GM19238 (cell line): ENCODE measurements at regions not wholly inside any gene's neighbourhood (a gene's known extent, or its start where the extent isn't known, plus 50 kb on each side); places are given as distances from the start of the nearest gene placed in this dataset.
"Not testable (repeated sequence)": the region's sequence is repeated elsewhere in the genome, so short reads cannot be mapped to it uniquely, and the experiment has no call there.

ENCODE experiments used
- DNase-seq: peaks from one replicate; pipeline ENCODE4 v3.0.0; 2011; ENCODE audit warnings: low spot score; ENCODE audit not compliant: insufficient read length

DNA sequence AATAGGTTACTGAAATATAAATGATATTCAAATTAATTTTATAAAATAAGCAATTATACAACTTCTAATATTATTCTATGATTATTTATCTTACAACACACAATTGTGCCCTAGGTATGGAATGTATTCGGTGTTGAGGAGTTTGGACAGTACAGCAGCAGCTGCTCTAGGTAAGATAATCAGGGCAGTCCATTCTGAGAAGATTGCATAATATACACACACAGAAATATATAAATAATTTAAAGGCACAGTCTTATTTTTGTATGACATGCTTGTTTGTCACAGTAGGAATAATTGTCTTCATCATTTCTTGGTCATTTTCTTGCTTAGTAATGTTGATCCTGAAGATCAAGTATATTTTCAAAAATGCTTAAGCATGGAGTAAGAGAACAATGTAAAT, 849.4 kb upstream of the MIR17HG start:
- DNase-seq, result no peak

DNA sequence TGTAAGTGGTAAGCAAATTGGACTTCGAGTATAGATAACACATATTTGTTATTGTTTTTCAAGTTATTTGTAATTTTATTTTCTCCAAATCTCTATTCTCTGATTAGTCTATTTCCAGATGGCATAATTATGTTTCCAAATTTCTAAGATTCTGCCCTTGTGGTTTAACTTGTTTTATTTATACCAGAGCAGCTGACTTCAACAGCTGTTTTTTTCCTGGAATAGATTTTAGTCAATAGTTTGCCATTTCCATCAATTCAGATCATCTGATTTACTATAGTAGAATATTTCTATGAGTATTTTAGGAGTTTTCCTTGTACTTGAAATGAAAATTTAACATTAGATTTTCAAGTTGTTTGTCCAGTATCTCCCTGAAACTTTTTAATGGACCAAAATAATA, 848.7 kb upstream of the MIR17HG start:
- no peak for DNase-seq

DNA sequence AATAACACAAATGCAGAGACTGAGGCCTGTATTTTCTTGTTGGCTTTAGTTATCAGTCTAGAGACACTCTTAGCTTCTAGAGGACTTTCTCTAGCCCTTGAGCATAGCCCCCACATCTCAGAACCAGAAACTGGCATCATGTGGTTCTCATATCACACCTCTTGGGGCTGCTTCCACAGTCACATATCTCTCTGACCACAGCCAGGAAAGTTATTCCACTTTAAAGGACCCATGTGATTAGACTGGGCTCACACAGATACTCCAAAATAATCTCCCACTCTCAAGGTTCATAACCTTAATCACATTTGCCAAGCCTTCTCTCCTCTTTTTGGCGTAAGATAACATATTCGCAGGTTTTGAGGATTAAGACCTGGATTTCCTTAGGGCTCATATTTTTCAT, 846.9 kb upstream of the MIR17HG start:
- DNase-seq, result no peak

DNA sequence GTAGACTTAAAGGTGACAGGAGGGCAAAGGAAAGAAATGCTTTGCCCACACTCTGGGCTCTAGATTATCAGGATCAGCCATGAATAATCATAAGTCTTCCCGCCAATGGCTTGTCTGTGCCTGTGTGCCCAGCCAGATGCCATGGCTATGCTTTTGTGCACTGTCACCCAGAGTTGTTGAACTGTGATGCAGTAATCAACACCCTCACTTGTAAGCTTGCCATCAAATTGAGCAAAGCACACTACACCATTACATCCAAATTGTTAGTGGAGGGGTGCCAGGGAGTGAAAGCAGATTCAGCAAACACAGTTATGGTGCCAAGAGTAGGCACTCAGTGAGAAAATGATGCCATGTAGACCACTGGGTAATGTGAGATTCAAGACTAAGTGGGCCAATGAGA, 845.3 kb upstream of the MIR17HG start:
- DNase-seq, result no peak

DNA sequence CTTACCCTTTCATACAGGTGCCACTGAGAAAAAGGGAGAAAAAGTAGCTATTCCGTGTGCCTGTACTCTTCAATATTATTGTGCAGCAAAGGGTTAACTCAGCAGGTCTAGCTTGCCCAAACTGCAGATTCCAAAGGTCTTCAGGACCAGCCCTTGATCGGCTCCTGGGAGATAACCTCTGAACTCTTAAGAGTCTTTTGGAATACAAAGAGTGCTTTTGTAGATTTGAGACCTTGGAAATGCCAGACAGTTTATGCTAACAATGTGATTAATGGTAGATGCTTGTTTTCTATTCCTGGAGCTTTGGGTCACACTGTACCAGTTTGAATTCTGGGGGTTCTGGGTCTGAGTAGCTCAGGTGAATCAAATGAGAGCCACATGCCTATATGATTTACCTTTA, 844.7 kb upstream of the MIR17HG start:
- DNase-seq, result no peak

DNA sequence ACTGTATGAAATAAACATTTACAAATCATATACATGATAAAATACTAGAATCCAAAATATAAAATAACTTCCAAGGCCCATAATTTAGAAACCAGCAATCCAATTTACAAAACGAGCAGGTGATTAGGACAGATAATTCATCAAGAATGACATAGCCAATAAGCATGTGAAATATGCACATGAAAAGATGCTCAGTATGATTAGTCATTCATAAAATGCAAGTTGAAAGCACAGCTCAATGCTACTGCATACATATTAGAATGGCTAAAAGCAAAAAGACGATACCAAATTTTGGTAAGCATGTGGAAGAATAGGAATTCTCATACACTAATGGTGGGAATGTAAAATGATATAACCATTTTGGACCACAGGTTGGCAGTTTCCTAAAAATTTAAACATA, 837.2 kb upstream of the MIR17HG start:
- DNase-seq, result no peak

DNA sequence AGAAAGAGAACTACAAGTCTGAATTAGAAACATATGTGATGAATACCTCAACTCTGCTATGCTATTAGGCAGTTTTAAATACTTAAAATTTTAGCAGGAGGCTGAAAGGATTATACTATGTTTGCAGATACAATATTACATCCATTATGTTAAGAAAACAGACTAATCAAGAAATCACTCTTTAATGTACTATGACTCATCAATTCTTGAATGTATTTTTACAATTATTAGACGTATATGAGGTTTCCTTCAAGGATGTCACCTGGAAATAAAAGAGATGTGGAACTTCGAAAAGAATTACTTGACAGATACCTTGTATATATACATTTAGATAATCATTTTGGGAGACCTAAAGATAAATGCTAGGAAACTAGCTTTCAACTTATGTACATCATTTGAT, 835.6 kb upstream of the MIR17HG start:
- no peak for DNase-seq

DNA sequence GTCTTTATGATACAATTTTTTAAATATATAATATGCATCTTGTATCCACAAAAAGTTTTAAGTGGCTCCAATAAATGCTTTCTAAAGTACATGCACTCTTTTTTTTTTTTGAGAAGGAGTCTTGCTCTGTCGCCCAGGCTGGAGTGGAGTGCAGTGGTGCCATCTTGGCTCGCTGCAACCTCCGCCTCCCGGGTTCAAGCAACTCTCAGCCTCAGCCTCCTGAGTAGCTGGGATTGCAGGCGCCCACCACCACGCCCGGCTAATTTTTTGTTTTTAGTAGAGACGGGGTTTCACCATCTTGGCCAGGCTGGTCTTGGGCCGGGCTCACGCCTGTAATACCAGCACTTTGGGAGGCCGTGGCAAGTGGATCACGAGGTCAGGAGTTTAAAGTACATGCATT, 832.8 kb upstream of the MIR17HG start:
- not testable (repeated sequence) for DNase-seq

DNA sequence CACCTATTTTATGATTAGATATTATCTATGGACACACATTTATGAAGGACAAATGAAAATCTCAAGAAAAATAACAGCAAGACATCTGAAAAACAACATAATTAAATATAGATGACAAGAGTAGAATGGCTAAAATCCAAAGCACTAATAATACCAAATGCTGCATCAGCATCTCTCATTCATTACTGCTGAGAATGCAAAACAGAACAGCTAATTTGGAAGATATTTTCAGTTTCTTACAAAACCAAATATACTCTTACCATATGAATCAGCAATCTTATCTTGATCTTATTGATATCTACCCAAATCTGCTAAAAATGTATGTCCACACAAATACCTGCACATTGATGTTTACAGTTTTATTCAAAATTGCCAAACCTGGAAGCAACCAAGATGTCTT, 829.1 kb upstream of the MIR17HG start:
- DNase-seq, result no peak

DNA sequence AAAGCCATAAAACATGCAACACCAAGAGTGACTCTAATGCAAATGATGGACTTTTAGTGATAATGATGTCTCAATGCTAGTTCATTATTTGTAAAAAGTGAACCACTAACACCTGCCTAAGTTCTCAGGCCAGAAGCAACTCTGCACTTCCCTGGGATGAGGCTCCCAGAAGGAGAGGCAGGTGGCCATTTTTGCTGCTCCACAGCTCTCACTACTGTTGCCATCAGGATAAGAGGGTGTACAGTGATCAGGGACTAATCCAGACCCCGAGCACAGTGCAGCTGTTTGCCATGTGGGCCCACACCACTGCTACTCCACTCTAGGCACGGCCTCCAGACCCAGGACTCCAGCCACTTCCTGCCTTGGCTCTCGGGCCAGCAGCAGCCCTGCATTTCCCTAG, 828.3 kb upstream of the MIR17HG start:
- no peak for DNase-seq

DNA sequence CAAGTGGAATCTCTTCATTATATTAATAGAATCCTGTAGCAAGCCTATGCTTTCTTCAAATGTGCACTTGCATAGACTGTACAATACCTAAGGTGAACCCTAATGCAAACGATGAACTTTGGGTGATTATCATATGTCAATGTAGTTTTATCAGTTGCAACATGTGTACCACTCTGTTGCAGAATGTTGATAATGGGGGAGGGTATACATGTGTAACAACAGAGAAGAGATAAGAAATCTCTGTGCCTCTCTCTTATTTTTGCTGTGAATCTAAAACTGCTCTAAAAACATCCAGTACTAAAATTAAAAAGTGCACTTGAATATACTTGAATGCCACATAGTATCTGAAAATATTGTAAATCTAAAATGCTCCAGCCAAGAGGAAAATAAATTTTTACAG, 820.8 kb upstream of the MIR17HG start:
- no peak for DNase-seq

DNA sequence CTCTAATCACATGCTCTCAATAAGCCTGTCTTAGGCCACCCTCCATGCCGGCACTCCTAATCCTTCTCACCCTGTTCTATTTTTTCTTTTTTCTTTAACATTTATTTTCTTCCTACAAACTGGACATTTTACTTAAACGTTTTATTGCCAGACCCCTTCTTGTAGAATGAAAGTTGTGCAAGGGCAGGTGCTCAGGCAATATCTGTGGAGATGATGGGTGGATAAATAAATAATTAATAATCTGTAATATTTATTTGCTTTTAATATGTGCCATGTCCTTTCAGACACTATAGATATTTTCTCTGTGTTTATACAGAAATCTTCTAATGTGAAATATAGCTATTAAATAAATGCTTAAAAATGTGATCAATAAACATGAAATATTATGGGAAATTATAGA, 815.7 kb upstream of the MIR17HG start:
- DNase-seq, result no peak

DNA sequence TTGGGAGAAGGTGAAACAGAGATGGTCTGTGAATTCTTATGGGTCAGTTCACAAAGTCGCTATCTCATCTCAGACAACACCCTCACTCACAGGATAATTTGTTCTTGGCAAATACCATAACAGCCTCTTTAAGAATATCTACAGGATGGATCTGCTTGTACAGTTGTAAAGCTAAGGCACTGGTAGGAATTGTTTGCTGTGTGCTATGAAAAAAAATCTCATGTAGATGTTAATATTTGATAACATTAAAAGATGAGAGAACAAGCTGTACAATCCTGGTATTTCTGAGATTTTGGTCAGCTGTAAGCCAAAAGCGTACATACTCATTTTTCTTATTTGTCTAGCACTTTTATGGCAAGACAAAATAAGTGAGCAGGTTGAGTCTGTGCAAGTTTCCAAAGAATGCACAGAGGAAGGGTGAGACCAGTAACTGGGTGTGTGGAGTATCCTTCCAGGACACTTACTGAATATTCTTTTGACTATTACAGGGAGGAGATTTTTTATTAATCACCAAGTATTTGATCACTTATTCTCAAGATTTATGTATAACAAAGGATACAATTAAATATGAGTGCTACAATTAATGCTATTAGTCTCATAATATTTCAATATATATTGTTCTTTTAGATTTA, 814.5 kb upstream of the MIR17HG start:
- DNase-seq, result no peak

DNA sequence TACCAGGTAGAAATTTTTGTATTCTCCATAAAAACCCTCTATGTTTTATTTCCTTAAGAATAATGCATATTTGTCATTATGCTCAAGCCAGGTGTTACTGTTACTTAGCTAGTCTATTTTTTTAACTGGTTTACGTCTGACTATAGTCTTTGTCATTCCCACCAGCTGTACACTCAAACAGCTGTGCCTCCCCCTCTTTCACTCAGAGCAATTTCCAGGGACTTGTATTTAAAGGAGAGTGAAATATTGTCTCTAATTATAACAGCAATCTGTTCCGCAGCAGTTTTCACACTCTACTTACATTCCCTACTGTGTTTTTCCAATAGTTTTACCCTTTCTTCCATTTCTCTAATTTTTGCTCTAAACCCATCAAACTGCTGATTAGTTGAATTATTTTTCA, 813.6 kb upstream of the MIR17HG start:
- no peak for DNase-seq

DNA sequence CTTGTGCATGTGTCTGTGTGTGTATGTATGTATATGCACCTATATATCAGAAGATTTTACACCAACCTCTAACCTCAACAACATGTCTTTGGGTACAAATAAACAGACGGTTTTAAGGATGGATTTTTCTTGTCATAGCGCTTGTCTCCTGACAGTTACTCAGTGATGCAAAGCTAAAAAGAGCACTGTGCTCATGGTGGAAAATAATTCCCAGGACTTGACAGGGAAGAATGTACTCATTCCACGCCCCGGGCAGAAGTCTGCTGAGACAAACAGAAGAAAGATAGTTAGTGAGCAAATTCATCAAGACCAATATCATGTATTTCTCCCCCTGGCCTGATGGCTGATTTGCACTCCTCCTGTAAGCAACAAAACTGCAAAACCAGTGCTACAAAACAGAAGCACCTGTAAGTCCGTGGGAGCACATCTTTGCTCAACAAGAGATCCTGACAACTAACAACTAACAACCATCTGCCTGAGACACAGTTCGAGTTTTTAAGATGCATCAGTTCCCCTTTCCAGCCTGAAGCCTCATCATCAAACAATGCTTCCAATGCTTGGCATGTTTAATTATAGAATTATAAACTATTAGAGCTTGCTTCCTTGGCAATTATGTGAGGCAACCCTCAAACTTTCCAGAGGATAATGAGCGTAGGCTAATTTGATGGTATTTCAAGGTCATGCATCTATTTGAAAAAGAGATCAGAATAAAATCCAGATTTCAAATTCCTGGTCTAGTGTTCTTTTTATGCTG, 812.7 kb upstream of the MIR17HG start:
- DNase-seq, result no peak

DNA sequence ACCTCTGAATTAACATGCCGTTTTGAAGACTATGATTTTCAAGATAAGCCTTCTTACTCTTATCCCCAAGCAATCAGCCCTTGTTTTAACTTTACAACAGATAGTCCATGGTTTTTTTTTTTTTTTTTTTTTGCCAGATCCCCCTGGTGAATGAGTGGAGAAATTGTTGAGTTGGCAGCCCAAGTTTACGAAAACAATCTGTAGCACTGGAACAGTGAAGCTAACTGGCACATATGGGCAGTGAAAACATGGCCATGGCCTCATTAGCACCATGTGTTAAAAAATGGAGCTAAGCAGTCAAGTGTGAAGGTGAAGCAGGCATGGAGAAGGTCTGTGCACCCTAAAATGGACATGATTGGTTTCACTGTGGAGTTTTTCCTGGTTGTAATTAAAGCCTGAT, 812.1 kb upstream of the MIR17HG start:
- no peak for DNase-seq

DNA sequence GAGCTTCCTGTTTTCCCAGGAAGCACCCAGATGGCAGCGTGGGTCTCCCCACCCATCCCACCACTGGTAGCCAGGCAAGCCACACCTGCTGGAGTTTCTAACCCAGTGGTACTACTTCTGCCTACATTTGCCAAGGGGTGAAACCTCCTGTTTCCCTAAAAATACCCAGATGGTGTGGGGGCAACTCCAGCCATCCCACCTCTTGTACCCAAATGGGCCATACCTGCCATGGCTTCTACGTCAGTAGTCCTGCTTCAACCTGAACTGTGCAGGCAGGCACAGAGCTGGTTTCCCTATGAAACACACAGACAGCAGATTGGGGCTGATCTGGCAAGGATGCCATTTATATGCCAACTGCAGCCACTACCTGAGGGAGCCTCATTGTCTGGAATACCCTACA, 809.4 kb upstream of the MIR17HG start:
- no peak for DNase-seq

DNA sequence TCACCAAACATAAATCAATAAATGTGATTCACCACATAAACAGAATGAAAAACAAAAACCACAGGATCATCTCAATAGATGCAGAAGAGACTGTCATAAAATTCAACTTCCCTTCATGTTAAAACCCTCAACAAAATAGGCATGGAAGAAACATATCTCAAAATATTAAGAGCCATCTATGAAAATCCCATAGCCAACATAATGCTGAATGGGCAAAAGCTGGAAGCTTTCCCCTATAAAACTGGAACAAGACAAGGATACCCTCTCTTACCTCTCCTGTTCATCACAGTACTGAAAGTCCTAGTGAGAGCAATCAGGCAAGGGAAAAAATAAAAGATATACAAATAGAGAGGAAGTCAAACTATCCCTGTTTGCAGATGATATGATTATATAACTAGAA, 806.1 kb upstream of the MIR17HG start:
- DNase-seq, result no peak

DNA sequence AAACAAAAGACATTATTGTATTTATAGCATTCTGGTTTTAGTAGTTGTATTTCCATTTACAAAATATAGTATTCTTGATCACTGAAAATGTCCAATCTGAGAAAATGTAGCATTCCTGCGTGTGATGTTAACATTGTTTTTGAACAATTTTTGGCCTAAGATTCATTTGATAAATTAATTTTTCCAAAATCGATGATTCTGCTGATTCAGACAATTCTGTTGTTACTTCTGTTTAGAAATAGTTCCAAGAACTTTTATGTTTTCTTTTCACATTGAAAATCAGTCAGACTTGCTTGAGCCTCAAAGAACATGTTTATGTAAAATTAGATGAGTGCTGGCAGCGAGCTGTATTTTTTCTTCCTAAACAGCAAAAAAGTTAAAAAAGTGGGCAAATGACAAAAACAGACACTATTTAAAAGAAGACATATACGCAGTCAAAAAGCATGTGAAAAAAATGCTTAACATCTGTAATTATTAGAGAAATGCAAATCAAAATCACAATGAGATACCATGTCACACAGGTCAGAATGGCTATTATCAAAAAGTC, 804.5 kb upstream of the MIR17HG start:
- DNase-seq, result no peak

DNA sequence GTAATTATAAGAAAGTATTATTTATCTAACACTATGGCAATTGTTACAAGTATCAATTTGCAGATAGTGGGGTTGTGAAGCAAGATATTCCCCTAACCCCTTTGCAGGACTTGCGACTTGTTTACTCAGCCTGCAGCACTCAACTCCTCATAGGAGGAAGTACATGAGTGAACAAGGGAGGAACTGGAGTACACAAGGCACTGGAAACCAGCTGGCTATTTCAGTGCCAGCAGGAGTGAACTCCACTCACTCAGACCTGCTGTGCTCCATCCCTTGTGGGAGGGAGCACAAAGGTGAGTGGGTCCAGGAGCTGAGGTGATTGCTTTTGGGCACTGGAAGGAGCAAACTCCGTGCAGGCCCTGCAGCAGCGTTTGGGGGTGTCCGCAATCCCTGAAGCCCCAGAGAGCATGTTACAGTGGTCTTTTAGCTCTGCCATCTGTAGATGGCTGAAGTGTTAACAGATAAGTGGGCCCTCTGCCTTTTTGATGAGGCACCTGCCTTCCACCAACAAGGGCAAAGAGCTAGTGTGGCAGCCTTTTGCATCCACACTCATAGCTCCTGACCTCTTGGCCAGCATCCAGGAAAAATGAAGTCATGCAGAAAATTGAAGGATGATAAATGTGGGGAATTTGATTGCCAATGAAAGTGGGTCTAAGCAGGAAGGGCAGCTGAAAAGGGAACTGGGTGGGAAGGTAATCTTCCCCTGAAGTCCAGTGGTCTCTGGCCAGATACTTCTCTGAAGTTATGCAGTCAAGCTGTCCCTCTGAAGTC, 802.2 kb upstream of the MIR17HG start:
- no peak for DNase-seq

DNA sequence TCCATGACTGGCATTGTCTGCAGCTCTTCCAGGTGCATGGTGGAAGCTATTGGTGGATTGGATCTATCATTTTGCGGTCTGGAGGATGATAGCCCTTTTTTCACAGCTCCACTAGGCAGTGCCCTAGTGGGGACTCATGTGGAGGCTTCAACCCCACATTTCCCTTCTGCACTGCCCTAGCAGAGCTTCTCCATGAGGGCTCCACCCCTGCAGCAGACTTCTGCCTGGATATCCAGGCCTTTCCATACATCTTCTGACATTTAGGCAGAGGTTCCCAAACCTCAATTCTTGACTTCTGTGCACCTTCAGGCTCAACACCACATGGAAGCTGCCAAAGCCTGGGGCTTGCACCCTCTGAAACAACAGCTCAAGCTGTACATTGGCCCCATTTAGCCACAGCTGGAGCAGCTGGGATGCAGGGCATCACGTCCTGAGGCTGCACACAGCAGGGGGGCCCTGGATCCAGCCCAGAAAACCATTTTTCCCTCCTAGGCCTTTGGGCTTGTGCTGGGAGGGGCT, 800.2 kb upstream of the MIR17HG start:
- DNase-seq, result no peak

DNA sequence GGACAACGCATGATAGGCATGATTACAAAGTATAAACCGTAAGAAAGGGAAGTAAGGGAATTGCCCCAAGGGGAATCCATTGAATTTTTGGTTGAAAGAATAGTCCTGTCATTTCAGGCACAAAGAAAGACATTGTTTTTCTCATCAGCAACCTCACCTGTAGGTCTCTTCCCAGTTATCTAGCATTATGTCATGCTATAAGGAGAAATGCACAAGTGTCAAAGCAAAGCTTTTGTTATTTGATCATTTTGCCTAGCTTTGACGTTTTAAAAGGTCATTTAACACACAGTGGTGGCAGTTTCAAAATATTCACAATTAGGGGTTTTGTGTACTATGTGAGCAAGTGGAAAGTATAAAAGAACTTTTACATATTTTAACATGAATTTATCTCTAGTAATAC, 796.2 kb upstream of the MIR17HG start:
- no peak for DNase-seq
